T-helper 1 cell (primary cell): ENCODE measurements at regions not wholly inside any gene's neighbourhood (a gene's known extent, or its start where the extent isn't known, plus 50 kb on each side); places are given as distances from the start of the nearest gene placed in this dataset.

Source experiments
- DNase-seq, 5 donors: peaks; one replicate each; pipeline ENCODE4 v3.0.0-alpha.2; 2012 to 2020

- DNase-seq: no peak
These were observed 1939.7 kb downstream of the TP53TG3F start for GRCh38 chr16:35399133-35399532.

GRCh38 chr16:35404273-35404672 lies 1944.9 kb downstream of the TP53TG3F start:
- no peak for DNase-seq

GRCh38 chr16:35405526-35405925 lies 1946.1 kb downstream of the TP53TG3F start:
- no peak for DNase-seq

GRCh38 chr16:35409503-35409902 lies 1950.1 kb downstream of the TP53TG3F start:
- DNase-seq: no peak

GRCh38 chr16:35410438-35410837 lies 1951.0 kb downstream of the TP53TG3F start:
- DNase-seq: no peak

- DNase-seq: no peak
These were observed 1951.7 kb downstream of the TP53TG3F start for GRCh38 chr16:35411156-35411555.

- no peak for DNase-seq
These were observed 1954.7 kb downstream of the TP53TG3F start for GRCh38 chr16:35414139-35414538.

GRCh38 chr16:35414563-35414962 lies 1955.2 kb downstream of the TP53TG3F start:
- no peak for DNase-seq

GRCh38 chr16:35425270-35425669 lies 1965.9 kb downstream of the TP53TG3F start:
- DNase-seq: no peak

GRCh38 chr16:35431829-35432663 lies 1972.6 kb downstream of the TP53TG3F start:
- DNase-seq: no peak

- no peak for DNase-seq
These were observed 1981.5 kb downstream of the TP53TG3F start for GRCh38 chr16:35440875-35441274.

- DNase-seq: no peak
These were observed 1987.7 kb downstream of the TP53TG3F start for GRCh38 chr16:35447010-35447558.

- no peak for DNase-seq
These were observed 1990.3 kb downstream of the TP53TG3F start for GRCh38 chr16:35449663-35450062.

GRCh38 chr16:35450648-35451047 lies 1991.2 kb downstream of the TP53TG3F start:
- DNase-seq: no peak

GRCh38 chr16:35452471-35452870 lies 1993.1 kb downstream of the TP53TG3F start:
- no peak for DNase-seq

- DNase-seq: no peak
These were observed 2003.9 kb downstream of the TP53TG3F start for GRCh38 chr16:35463358-35463757.

- DNase-seq: no peak
These were observed 2020.9 kb downstream of the TP53TG3F start for GRCh38 chr16:35480361-35480760.

GRCh38 chr16:35480988-35481387 lies 2021.6 kb downstream of the TP53TG3F start:
- no peak for DNase-seq

- no peak for DNase-seq
These were observed 2026.5 kb downstream of the TP53TG3F start for GRCh38 chr16:35485915-35486314.

- no peak for DNase-seq
These were observed 2032.8 kb downstream of the TP53TG3F start for GRCh38 chr16:35492225-35492624.

GRCh38 chr16:35497399-35497798 lies 2038.0 kb downstream of the TP53TG3F start:
- no peak for DNase-seq

- DNase-seq: no peak
These were observed 2046.8 kb downstream of the TP53TG3F start for GRCh38 chr16:35506018-35506897.

GRCh38 chr16:35506898-35507194 lies 2047.4 kb downstream of the TP53TG3F start:
- DNase-seq: no peak

GRCh38 chr16:35510701-35511100 lies 2051.3 kb downstream of the TP53TG3F start:
- DNase-seq: no peak
